DND-41 (cell line): ENCODE measurements at regions not wholly inside any gene's neighbourhood (a gene's known extent, or its start where the extent isn't known, plus 50 kb on each side); places are given as distances from the start of the nearest gene placed in this dataset.

Experiments used
- CTCF ChIP-seq: IDR thresholded peaks from 2 replicates; pipeline ENCODE4 v1.5.1; 2012; ENCODE audit warnings: borderline replicate concordance, low read length, moderate library complexity, mild to moderate bottlenecking; ENCODE audit not compliant: poor library complexity, severe bottlenecking; ENCODE audit errors: extremely low read depth
- EZH2 ChIP-seq: IDR thresholded peaks from 3 replicates; pipeline ENCODE4 v1.6.1; 2012; ENCODE audit warnings: borderline replicate concordance, low read depth, mild to moderate bottlenecking, moderate library complexity, low read length, inconsistent platforms; ENCODE audit not compliant: severe bottlenecking

GRCh38 chr7:17446340-17446739, 147.9 kb downstream of the AHR start:
- no peak for TF ChIP-seq CTCF
- no peak for TF ChIP-seq EZH2
